Gastrocnemius medialis (tissue), 4 donors: ENCODE measurements at regions not wholly inside any gene's neighbourhood (a gene's known extent, or its start where the extent isn't known, plus 50 kb on each side); places are given as distances from the start of the nearest gene placed in this dataset.

Experiments used
- ATAC-seq, 2 donors: fragments of 150-250 bp; one replicate each; pipeline ENCODE4 v1.9.1; 2016
- DNase-seq, 2 donors: peaks; one replicate each; pipeline ENCODE4 v3.0.0-alpha.2; 2019
- H3K27ac ChIP-seq, 4 donors: fragments of 200-600 bp; sonication (generic); 1 replicate in 1 of 4; 2 replicates in 3 of 4; pipeline ENCODE4 v1.5.1; 2016 to 2018; ENCODE audit warnings: mild to moderate bottlenecking in 2 of 4, moderate library complexity in 1 of 4
- H3K27me3 ChIP-seq, 3 donors: fragments of 200-600 bp; sonication (generic) in 2 of 3; 1 replicate in 1 of 3; 2 replicates in 2 of 3; pipeline versions ENCODE4 v1.5.1 to v1.6.0; 2016 to 2019; ENCODE audit warnings: mild to moderate bottlenecking in 1 of 3, moderate library complexity in 1 of 3
- H3K36me3 ChIP-seq, 2 donors: fragments of 200-600 bp; sonication (generic) in 1 of 2; one replicate each; pipeline ENCODE4 v1.5.1; 2017 to 2018
- H3K4me1 ChIP-seq, 2 donors: fragments of 200-600 bp; sonication (generic) in 1 of 2; one replicate each; pipeline ENCODE4 v1.5.1; 2016 to 2017; ENCODE audit warnings: mild to moderate bottlenecking in 2 of 2
- H3K4me3 ChIP-seq, 4 donors: fragments of 200-600 bp; sonication (generic) in 3 of 4; 1 replicate in 1 of 4; 2 replicates in 3 of 4; pipeline ENCODE4 v1.5.1; 2016 to 2019; ENCODE audit warnings: mild to moderate bottlenecking in 2 of 4
- H3K9me3 ChIP-seq, 3 donors: fragments of 200-600 bp; sonication (generic) in 2 of 3; 1 replicate in 1 of 3; 2 replicates in 2 of 3; pipeline ENCODE4 v1.5.1; 2016 to 2019
- POLR2A ChIP-seq, 2 donors: fragments of 450-650 bp; IDR thresholded peaks; one replicate each; pipeline ENCODE4 v1.6.1; 2017; ENCODE audit warnings: antibody characterized with exemption in 2 of 2, mild to moderate bottlenecking in 2 of 2, moderate library complexity in 2 of 2
- in situ Hi-C, 4 donors: fragments of 200-750 bp; cut with MboI; loops; one replicate each; pipeline versions ENCODE4 v1.15.0 to v1.8.0; 2017; ENCODE audit warnings: low sequenced_read_pairs in 4 of 4
- intact Hi-C: fragments of 100-400 bp; cut with DNase I; formaldehyde crosslinking; loops from one replicate; pipeline ENCODE4 v1.15.1; 2023; ENCODE audit warnings: low total_unique reads
- TF ChIP-seq, protein P1 (sequence below), 5 experiments: fragments of 450-650 bp in 3 of 5; fragments of 200-600 bp in 2 of 5; sonication (generic) in 2 of 5; IDR thresholded peaks in 4 of 5; conservative IDR thresholded peaks in 1 of 5; 1 replicate in 4 of 5; 2 replicates in 1 of 5; pipeline ENCODE4 v1.5.1; 2016 to 2019; ENCODE audit warnings: antibody characterized with exemption in 5 of 5, mild to moderate bottlenecking in 3 of 5, moderate library complexity in 3 of 5

DNA sequence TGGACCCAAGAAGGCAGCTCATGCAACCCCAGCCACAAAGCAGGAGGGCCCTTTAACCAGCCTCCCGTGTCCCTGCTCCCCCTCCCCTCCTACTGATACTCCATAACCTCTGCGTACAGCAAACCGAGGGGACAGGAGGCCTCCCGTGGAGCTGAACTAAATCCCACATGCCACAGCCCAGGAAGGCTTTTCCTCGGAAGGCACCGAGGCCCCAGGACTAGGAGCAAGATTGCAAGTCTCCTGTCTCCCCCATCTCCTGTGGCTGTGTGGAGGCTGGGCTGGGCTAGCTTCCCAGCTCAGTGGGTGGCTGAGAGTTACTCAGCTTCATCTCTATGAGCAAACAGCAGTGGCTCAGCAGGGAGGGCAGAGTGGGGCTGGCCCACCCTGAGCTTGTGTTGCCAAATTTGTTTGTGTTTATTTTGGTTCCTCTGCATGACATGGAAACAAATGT, 62.7 kb upstream of the NECTIN1 start:
- H3K4me1 ChIP-seq: no peaks in the 10 kb centered on the region
- DNase-seq (no peak), ATAC-seq (no peak)
- in situ Hi-C loops: no loop called here
- no peak overlapping the region for H3K27ac ChIP-seq
- H3K27me3 ChIP-seq: no peaks in the 10 kb centered on the region
- intact Hi-C loops: no loop called here
- H3K36me3 ChIP-seq: no peaks in the 10 kb centered on the region
- H3K9me3 ChIP-seq: no peaks in the 10 kb centered on the region
- TF ChIP-seq, protein P1, sequence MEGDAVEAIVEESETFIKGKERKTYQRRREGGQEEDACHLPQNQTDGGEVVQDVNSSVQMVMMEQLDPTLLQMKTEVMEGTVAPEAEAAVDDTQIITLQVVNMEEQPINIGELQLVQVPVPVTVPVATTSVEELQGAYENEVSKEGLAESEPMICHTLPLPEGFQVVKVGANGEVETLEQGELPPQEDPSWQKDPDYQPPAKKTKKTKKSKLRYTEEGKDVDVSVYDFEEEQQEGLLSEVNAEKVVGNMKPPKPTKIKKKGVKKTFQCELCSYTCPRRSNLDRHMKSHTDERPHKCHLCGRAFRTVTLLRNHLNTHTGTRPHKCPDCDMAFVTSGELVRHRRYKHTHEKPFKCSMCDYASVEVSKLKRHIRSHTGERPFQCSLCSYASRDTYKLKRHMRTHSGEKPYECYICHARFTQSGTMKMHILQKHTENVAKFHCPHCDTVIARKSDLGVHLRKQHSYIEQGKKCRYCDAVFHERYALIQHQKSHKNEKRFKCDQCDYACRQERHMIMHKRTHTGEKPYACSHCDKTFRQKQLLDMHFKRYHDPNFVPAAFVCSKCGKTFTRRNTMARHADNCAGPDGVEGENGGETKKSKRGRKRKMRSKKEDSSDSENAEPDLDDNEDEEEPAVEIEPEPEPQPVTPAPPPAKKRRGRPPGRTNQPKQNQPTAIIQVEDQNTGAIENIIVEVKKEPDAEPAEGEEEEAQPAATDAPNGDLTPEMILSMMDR (IDR thresholded peaks at IDR 0.05 in 4 of 5, conservative IDR thresholded peaks at IDR 0.05 in 1 of 5): no peak
- no peak for TF ChIP-seq POLR2A (IDR thresholded peaks at IDR 0.05)
- H3K4me3 ChIP-seq: no peak overlapping the region

DNA sequence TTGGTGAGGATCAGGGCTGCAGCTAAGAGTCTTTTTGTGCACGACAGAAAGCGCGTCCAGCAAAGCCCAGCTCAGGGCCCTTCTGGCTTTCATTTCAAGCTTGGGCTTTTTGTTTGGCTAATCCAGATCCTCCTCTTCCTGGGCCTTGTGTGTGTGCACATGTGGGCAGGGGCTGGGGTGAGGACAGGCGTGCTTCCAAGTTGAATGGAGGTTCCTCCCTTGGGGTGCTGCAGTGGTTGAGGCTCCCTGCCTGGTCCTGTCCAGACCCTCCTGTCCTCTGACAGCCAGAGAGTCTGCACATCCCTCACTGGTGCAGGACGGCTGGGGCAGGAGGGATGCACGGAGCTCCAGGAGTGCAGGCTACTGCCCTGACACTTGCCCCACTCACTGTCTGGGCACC, 62.0 kb upstream of the NECTIN1 start:
- in situ Hi-C loops (no loop called here), intact Hi-C loops (no loop called here)
- H3K27ac ChIP-seq: no peak overlapping the region
- H3K27me3 ChIP-seq: no peaks in the 10 kb centered on the region
- ATAC-seq (no peak), DNase-seq (no peak)
- no peak for TF ChIP-seq POLR2A (IDR thresholded peaks at IDR 0.05)
- TF ChIP-seq, protein P1 (IDR thresholded peaks at IDR 0.05 in 4 of 5, conservative IDR thresholded peaks at IDR 0.05 in 1 of 5): no peak
- H3K36me3 ChIP-seq: no peaks in the 10 kb centered on the region
- no peaks in the 10 kb centered on the region for H3K9me3 ChIP-seq
- H3K4me1 ChIP-seq: no peaks in the 10 kb centered on the region
- H3K4me3 ChIP-seq: no peak overlapping the region

DNA sequence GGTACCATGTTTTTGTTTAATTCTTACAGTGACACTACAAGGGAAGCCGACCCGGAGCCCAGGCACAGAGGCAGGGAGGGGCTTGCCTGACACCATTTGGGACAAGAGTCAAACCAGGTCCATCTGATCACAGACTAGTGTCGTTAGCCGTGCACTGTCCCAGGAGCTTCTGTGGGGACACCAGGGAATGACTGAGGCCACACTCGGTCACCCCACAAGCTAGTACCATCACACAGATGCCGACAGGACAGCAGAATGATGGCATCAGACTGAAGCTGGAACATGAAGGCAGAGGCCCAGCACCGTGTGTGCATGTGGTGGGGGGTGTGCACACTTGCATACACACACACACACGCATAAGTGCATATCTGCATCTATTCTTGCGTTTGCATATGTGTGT, 61.5 kb upstream of the NECTIN1 start:
- ATAC-seq: no peak
- no peak for TF ChIP-seq POLR2A (IDR thresholded peaks at IDR 0.05)
- TF ChIP-seq, protein P1 (IDR thresholded peaks at IDR 0.05 in 4 of 5, conservative IDR thresholded peaks at IDR 0.05 in 1 of 5): no peak
- H3K4me1 ChIP-seq: no peaks in the 10 kb centered on the region
- intact Hi-C loops: no loop called here
- H3K27ac ChIP-seq: no peak overlapping the region
- DNase-seq: no peak
- H3K27me3 ChIP-seq: no peaks in the 10 kb centered on the region
- in situ Hi-C loops: no loop called here
- no peaks in the 10 kb centered on the region for H3K9me3 ChIP-seq
- H3K36me3 ChIP-seq: no peaks in the 10 kb centered on the region
- H3K4me3 ChIP-seq: no peak overlapping the region

DNA sequence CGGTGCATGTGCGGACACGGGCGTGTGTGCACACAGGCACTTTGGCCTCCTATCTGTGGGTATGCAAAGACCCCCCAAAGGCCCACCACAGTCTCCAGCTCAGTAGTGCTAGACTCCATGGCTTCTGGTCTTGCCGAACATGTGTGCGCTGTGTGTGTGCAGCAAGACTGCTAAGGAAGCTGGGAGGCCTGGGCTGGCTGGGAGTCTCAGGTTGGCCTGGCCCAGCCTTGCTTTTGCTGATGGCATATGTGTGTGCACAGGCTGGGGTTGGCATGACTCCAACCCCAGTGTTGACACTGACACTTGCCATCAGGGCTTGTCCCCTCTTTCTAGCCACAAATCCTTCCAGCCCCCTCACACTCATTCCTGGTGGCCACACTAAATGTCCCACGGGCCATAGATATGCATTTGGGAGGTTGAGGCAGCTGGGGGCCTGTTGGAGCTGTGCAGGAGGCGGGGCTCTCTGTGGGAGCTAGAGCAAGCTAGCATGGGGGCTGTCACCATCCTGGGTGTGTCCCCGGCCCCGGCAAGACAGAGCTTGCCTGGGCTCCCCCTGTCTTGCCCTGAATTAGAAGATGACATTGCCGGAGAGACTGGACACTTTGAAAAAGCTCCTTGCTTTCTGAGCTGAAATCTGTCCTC, 60.9 kb upstream of the NECTIN1 start:
- Histone ChIP-seq H3K4me1 (no peaks in the 10 kb centered on the region), H3K27me3 (no peaks in the 10 kb centered on the region), H3K36me3 (no peaks in the 10 kb centered on the region), H3K4me3 (no peak overlapping the region), H3K27ac (no peak overlapping the region), H3K9me3 (no peaks in the 10 kb centered on the region)
- DNase-seq: no peak
- no peak for ATAC-seq
- intact Hi-C loops (no loop called here), in situ Hi-C loops (no loop called here)
- TF ChIP-seq POLR2A (IDR thresholded peaks at IDR 0.05): no peak
- TF ChIP-seq, protein P1 (IDR thresholded peaks at IDR 0.05 in 4 of 5, conservative IDR thresholded peaks at IDR 0.05 in 1 of 5): no peak
